Liver (tissue), 8 donors: ENCODE measurements at regions not wholly inside any gene's neighbourhood (a gene's known extent, or its start where the extent isn't known, plus 50 kb on each side); places are given as distances from the start of the nearest gene placed in this dataset.

ENCODE experiments used
- DNase-seq: peaks from one replicate; pipeline ENCODE4 v3.0.0-alpha.2; 2017; ENCODE audit warnings: low spot score
- H3K27ac ChIP-seq, 2 donors: one replicate each; pipeline ENCODE4 v1.7.0; 2013; ENCODE audit warnings: inconsistent platforms in 2 of 2, low read length in 2 of 2, control low read depth in 1 of 2, low read depth in 1 of 2, mild to moderate bottlenecking in 1 of 2
- H3K27me3 ChIP-seq, 4 donors: one replicate each; pipeline versions ENCODE4 v1.6.1 to v1.7.0; 2013; ENCODE audit warnings: low read length in 3 of 4, inconsistent platforms in 1 of 4, mild to moderate bottlenecking in 1 of 4, moderate library complexity in 1 of 4; ENCODE audit not compliant: control insufficient read depth in 4 of 4, insufficient read depth in 4 of 4
- H3K36me3 ChIP-seq, 4 donors: one replicate each; pipeline versions ENCODE4 v1.6.1 to v1.7.0; 2013; ENCODE audit warnings: low read length in 3 of 4, mild to moderate bottlenecking in 3 of 4, low read depth in 1 of 4, moderate library complexity in 1 of 4; ENCODE audit not compliant: control insufficient read depth in 4 of 4, insufficient read depth in 3 of 4
- H3K4me1 ChIP-seq, 4 donors: one replicate each; pipeline versions ENCODE4 v1.6.1 to v1.7.0; 2013; ENCODE audit warnings: low read length in 3 of 4, mild to moderate bottlenecking in 3 of 4, moderate library complexity in 1 of 4; ENCODE audit not compliant: control insufficient read depth in 4 of 4, insufficient read depth in 4 of 4
- H3K4me3 ChIP-seq, 3 donors: one replicate each; pipeline versions ENCODE4 v1.6.1 to v1.7.0; 2013; ENCODE audit warnings: low read length in 3 of 3, control low read depth in 1 of 3, low read depth in 1 of 3, mild to moderate bottlenecking in 1 of 3
- H3K9ac ChIP-seq, 2 donors: one replicate each; pipeline ENCODE4 v1.7.0; 2013; ENCODE audit warnings: low read length in 2 of 2, mild to moderate bottlenecking in 2 of 2, moderate library complexity in 2 of 2, control low read depth in 1 of 2, low read depth in 1 of 2
- H3K9me3 ChIP-seq, 4 donors: one replicate each; pipeline versions ENCODE4 v1.6.1 to v1.7.0; 2013; ENCODE audit warnings: low read length in 3 of 4; ENCODE audit not compliant: control insufficient read depth in 4 of 4
- ATF3 ChIP-seq: IDR thresholded peaks from 2 replicates; pipeline ENCODE4 v1.6.1; 2016; ENCODE audit warnings: antibody characterized with exemption
- CTCF ChIP-seq: fragments of 150-350 bp; IDR thresholded peaks from 2 replicates; pipeline ENCODE4 v1.5.1; 2017; ENCODE audit warnings: improper control_type of control experiment, low read depth, low read length; ENCODE audit not compliant: missing input control
- EGR1 ChIP-seq, 2 donors: IDR thresholded peaks; 2 replicates each; pipeline ENCODE4 v1.6.1; 2016 to 2018; ENCODE audit warnings: antibody characterized with exemption in 2 of 2, low read depth in 2 of 2
- FOXA1 ChIP-seq: IDR thresholded peaks from 2 replicates; pipeline ENCODE4 v1.6.1; 2016; ENCODE audit warnings: antibody characterized with exemption
- FOXA2 ChIP-seq: IDR thresholded peaks from 2 replicates; pipeline ENCODE4 v1.6.1; 2016; ENCODE audit warnings: antibody characterized with exemption
- GABPA ChIP-seq, 2 donors: IDR thresholded peaks in 1 of 2; conservative IDR thresholded peaks in 1 of 2; 2 replicates each; pipeline ENCODE4 v1.6.1; 2016; ENCODE audit warnings: antibody characterized with exemption in 2 of 2, mild to moderate bottlenecking in 1 of 2, moderate library complexity in 1 of 2
- HNF4A ChIP-seq, 2 donors: conservative IDR thresholded peaks; 2 replicates each; pipeline ENCODE4 v1.6.1; 2016; ENCODE audit warnings: antibody characterized with exemption in 2 of 2, mild to moderate bottlenecking in 2 of 2
- HNF4G ChIP-seq: IDR thresholded peaks from 2 replicates; pipeline ENCODE4 v1.6.1; 2016; ENCODE audit warnings: antibody characterized with exemption
- JUND ChIP-seq, 2 donors: IDR thresholded peaks; 2 replicates each; pipeline ENCODE4 v1.6.1; 2016; ENCODE audit warnings: antibody characterized with exemption in 2 of 2
- MAX ChIP-seq: IDR thresholded peaks from 2 replicates; pipeline ENCODE4 v1.6.1; 2016; ENCODE audit warnings: antibody characterized with exemption
- NR2F2 ChIP-seq: IDR thresholded peaks from 2 replicates; pipeline ENCODE4 v1.6.1; 2016; ENCODE audit warnings: antibody characterized with exemption
- RAD21 ChIP-seq, 2 donors: IDR thresholded peaks; 2 replicates each; pipeline ENCODE4 v1.6.1; 2016; ENCODE audit warnings: antibody characterized with exemption in 2 of 2, mild to moderate bottlenecking in 2 of 2
- REST ChIP-seq: IDR thresholded peaks from 2 replicates; pipeline ENCODE4 v1.6.1; 2016; ENCODE audit warnings: antibody characterized with exemption, mild to moderate bottlenecking
- RXRA ChIP-seq, 2 donors: IDR thresholded peaks; 2 replicates each; pipeline ENCODE4 v1.6.1; 2017 to 2018; ENCODE audit warnings: antibody characterized with exemption in 2 of 2, mild to moderate bottlenecking in 1 of 2
- SP1 ChIP-seq: IDR thresholded peaks from 2 replicates; pipeline ENCODE4 v1.6.1; 2018; ENCODE audit warnings: antibody characterized with exemption, mild to moderate bottlenecking
- YY1 ChIP-seq: IDR thresholded peaks from 2 replicates; pipeline ENCODE4 v1.6.1; 2016; ENCODE audit warnings: antibody characterized with exemption, mild to moderate bottlenecking
- ZBTB33 ChIP-seq: IDR thresholded peaks from 2 replicates; pipeline ENCODE4 v1.6.1; 2016; ENCODE audit warnings: antibody characterized with exemption
- WGBS: extraction: QIAGEN DNeasy Blood & Tissue Kit; methylation state at CpG from one replicate; pipeline ENCODE4 v1.1.7; 2013; 5-methylcytosine and 5-hydroxymethylcytosine counted together
- donor health status: healthy.
- donor health status: healthy.
- donor health status: healthy.
- donor health status: healthy.
- donor health status: healthy.

GRCh38 chr6:132995432-132995831, 181.1 kb downstream of the RPS12 start:
- Histone ChIP-seq H3K4me1 (no peaks in the 10 kb centered on the region), H3K27ac (no peak overlapping the region), H3K9ac (no peak overlapping the region), H3K36me3 (no peaks in the 10 kb centered on the region), H3K4me3 (no peak overlapping the region), H3K9me3 (no peaks in the 10 kb centered on the region), H3K27me3 (peaks cover 0 to 7% (median 0%) of the 10 kb centered on the region in 4 donors)
- TF ChIP-seq GABPA (IDR thresholded peaks at IDR 0.05 in 1 of 2, conservative IDR thresholded peaks at IDR 0.05 in 1 of 2) (no peak), RXRA (IDR thresholded peaks at IDR 0.05) (no peak), HNF4A (conservative IDR thresholded peaks at IDR 0.05) (no peak), FOXA1 (no peak), FOXA2 (no peak)
- no peak for DNase-seq
- WGBS, result 76% methylated on average over 3 of the region's 3 CpGs

GRCh38 chr6:132998418-132998817, 184.0 kb downstream of the RPS12 start:
- H3K27me3 ChIP-seq, result peaks cover 0 to 7% (median 0%) of the 10 kb centered on the region in 4 donors
- H3K36me3 ChIP-seq, result no peaks in the 10 kb centered on the region
- H3K27ac ChIP-seq, result no peak overlapping the region
- no peak overlapping the region for H3K4me3 ChIP-seq
- no peak overlapping the region for H3K9ac ChIP-seq
- no peaks in the 10 kb centered on the region for H3K9me3 ChIP-seq
- TF ChIP-seq FOXA1, result no peak
- no peak for TF ChIP-seq ZBTB33
- no peak for TF ChIP-seq GABPA (IDR thresholded peaks at IDR 0.05 in 1 of 2, conservative IDR thresholded peaks at IDR 0.05 in 1 of 2)
- TF ChIP-seq NR2F2, result no peak
- TF ChIP-seq HNF4G, result no peak
- no peak for TF ChIP-seq EGR1 (IDR thresholded peaks at IDR 0.05; ENCODE audit: low read depth in 2 of 2)
- TF ChIP-seq RAD21 (IDR thresholded peaks at IDR 0.05), result no peak
- TF ChIP-seq MAX, result no peak
- TF ChIP-seq YY1, result no peak
- H3K4me1 ChIP-seq, result no peaks in the 10 kb centered on the region
- no peak for DNase-seq

GRCh38 chr6:133001040-133001565, 186.7 kb downstream of the RPS12 start:
- no peaks in the 10 kb centered on the region for H3K36me3 ChIP-seq
- no peaks in the 10 kb centered on the region for H3K9me3 ChIP-seq
- no peak overlapping the region for H3K4me3 ChIP-seq
- 66% methylated on average over 2 of the region's 2 CpGs for WGBS
- H3K9ac ChIP-seq, result no peak overlapping the region
- no peak for DNase-seq
- H3K27me3 ChIP-seq, result no peaks in the 10 kb centered on the region
- no peaks in the 10 kb centered on the region for H3K4me1 ChIP-seq
- TF ChIP-seq REST (no peak), CTCF (no peak), FOXA2 (no peak), RAD21 (IDR thresholded peaks at IDR 0.05) (no peak), MAX (no peak), ATF3 (no peak), ZBTB33 (no peak), YY1 (no peak), JUND (IDR thresholded peaks at IDR 0.05) (no peak), SP1 (no peak), EGR1 (IDR thresholded peaks at IDR 0.05; ENCODE audit: low read depth in 2 of 2) (no peak), NR2F2 (no peak), HNF4G (no peak)
- H3K27ac ChIP-seq, result no peak overlapping the region
